ENCODE measurements at regions not wholly inside any gene's neighbourhood (a gene's known extent, or its start where the extent isn't known, plus 50 kb on each side); places are given as distances from the start of the nearest gene placed in this dataset.

DNA sequence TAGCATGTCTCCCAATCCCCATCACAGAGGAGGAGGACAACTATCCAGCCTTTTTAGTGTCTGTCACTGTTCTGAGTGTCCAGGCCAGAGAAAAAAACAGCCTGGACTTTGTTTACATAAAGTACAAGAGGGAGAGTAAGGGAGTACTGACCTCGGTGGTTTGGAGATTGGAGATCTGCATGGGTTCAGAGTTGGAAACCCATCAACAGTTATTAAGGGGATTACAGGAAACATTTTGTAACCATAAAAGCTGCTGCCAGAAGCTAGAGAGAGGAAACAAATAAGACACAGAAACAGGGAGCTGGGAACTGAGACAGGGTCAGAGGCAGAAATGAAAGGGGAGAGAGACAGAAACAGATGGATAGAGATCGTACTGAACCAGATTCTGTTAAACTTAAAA, 131.5 kb upstream of the CTTNBP2NL start:
- TF ChIP-seq, protein P1, sequence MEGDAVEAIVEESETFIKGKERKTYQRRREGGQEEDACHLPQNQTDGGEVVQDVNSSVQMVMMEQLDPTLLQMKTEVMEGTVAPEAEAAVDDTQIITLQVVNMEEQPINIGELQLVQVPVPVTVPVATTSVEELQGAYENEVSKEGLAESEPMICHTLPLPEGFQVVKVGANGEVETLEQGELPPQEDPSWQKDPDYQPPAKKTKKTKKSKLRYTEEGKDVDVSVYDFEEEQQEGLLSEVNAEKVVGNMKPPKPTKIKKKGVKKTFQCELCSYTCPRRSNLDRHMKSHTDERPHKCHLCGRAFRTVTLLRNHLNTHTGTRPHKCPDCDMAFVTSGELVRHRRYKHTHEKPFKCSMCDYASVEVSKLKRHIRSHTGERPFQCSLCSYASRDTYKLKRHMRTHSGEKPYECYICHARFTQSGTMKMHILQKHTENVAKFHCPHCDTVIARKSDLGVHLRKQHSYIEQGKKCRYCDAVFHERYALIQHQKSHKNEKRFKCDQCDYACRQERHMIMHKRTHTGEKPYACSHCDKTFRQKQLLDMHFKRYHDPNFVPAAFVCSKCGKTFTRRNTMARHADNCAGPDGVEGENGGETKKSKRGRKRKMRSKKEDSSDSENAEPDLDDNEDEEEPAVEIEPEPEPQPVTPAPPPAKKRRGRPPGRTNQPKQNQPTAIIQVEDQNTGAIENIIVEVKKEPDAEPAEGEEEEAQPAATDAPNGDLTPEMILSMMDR (IDR thresholded peaks at IDR 0.05; ENCODE audit: insufficient read depth, low read length, poor library complexity, severe bottlenecking): no peak
- no peak for TF ChIP-seq EZH2phosphoT487 (conservative IDR thresholded peaks at IDR 0.05; ENCODE audit: low read length)
